Prostate gland (tissue), 2 donors: ENCODE measurements at regions not wholly inside any gene's neighbourhood (a gene's known extent, or its start where the extent isn't known, plus 50 kb on each side); places are given as distances from the start of the nearest gene placed in this dataset.

Experiments used
- DNase-seq: peaks from one replicate; pipeline ENCODE4 v3.0.0-alpha.2; 2019; ENCODE audit warnings: low spot score
- H3K27ac ChIP-seq, 2 donors: fragments of 200-600 bp; sonication (generic); 2 replicates each; pipeline ENCODE4 v1.5.1; 2017 to 2019
- H3K27me3 ChIP-seq: fragments of 200-600 bp; sonication (generic); replicated peaks from 2 replicates; pipeline ENCODE4 v1.5.1; 2019; ENCODE audit not compliant: insufficient read depth
- H3K36me3 ChIP-seq, 2 donors: fragments of 200-600 bp; sonication (generic); 1 replicate in 1 of 2; 2 replicates in 1 of 2; pipeline versions ENCODE4 v1.5.1 to v1.8.1; 2017 to 2019
- H3K4me1 ChIP-seq: fragments of 200-600 bp; sonication (generic); replicated peaks from 2 replicates; pipeline ENCODE4 v1.5.1; 2019
- H3K4me3 ChIP-seq, 2 donors: fragments of 200-600 bp; sonication (generic); 2 replicates each; pipeline ENCODE4 v1.5.1; 2017 to 2019
- H3K9me3 ChIP-seq: fragments of 200-600 bp; sonication (generic); 2 replicates; pipeline ENCODE4 v1.5.1; 2017
- CTCF ChIP-seq, 4 experiments: fragments of 200-600 bp in 2 of 4; fragments of 450-650 bp in 2 of 4; sonication (generic) in 2 of 4; IDR thresholded peaks; 1 replicate in 3 of 4; 2 replicates in 1 of 4; pipeline ENCODE4 v1.5.1; 2016 to 2019; ENCODE audit warnings: antibody characterized with exemption in 4 of 4, mild to moderate bottlenecking in 2 of 4, moderate library complexity in 2 of 4
- POLR2A ChIP-seq: fragments of 450-650 bp; IDR thresholded peaks from one replicate; pipeline ENCODE4 v1.6.1; 2016; ENCODE audit warnings: antibody characterized with exemption, mild to moderate bottlenecking
- POLR2AphosphoS5 ChIP-seq: sonication (generic); formaldehyde crosslinking; IDR thresholded peaks from one replicate; pipeline ENCODE4 v1.6.1; 2017; ENCODE audit warnings: antibody characterized with exemption
- WGBS: methylation state at CpG from one replicate; pipeline ENCODE4 v1.1.5; 2018; 5-methylcytosine and 5-hydroxymethylcytosine counted together
- intact Hi-C: fragments of 100-400 bp; cut with DNase I; formaldehyde crosslinking; loops from one replicate; pipeline ENCODE4 v1.14.2; 2022

- Histone ChIP-seq H3K27ac (no peak overlapping the region), H3K9me3 (no peaks in the 10 kb centered on the region), H3K27me3 (no peaks in the 10 kb centered on the region), H3K36me3 (no peaks in the 10 kb centered on the region), H3K4me1 (no peaks in the 10 kb centered on the region), H3K4me3 (no peak overlapping the region)
- TF ChIP-seq POLR2AphosphoS5 = no peak
- no peak for TF ChIP-seq CTCF (IDR thresholded peaks at IDR 0.05)
- no peak for TF ChIP-seq POLR2A
- WGBS = 81% methylated on average over 5 of the region's 5 CpGs
- intact Hi-C loops = no loop called here
- no peak for DNase-seq
Measured at GRCh38 chr3:72597756-72598195, 250.5 kb downstream of the SHQ1 start.

GRCh38 chr3:72597043-72597442, 251.2 kb downstream of the SHQ1 start:
- Histone ChIP-seq H3K4me1 (no peaks in the 10 kb centered on the region), H3K27me3 (no peaks in the 10 kb centered on the region), H3K36me3 (no peaks in the 10 kb centered on the region), H3K9me3 (no peaks in the 10 kb centered on the region), H3K4me3 (no peak overlapping the region), H3K27ac (no peak overlapping the region)
- TF ChIP-seq POLR2A (no peak), POLR2AphosphoS5 (no peak), CTCF (IDR thresholded peaks at IDR 0.05) (no peak)
- intact Hi-C loops = no loop called here
- no peak for DNase-seq

- H3K27me3 ChIP-seq = no peaks in the 10 kb centered on the region
- no peak for DNase-seq
- no peaks in the 10 kb centered on the region for H3K9me3 ChIP-seq
- intact Hi-C loops = no loop called here
- H3K27ac ChIP-seq = no peak overlapping the region
- no peaks in the 10 kb centered on the region for H3K4me1 ChIP-seq
- H3K4me3 ChIP-seq = no peak overlapping the region
- H3K36me3 ChIP-seq = no peaks in the 10 kb centered on the region
- 95% methylated on average over 7 of the region's 7 CpGs for WGBS
- no peak for TF ChIP-seq POLR2A
- no peak for TF ChIP-seq CTCF (IDR thresholded peaks at IDR 0.05)
- TF ChIP-seq POLR2AphosphoS5 = no peak
Measured at GRCh38 chr3:72595927-72596610, 252.2 kb downstream of the SHQ1 start.

GRCh38 chr3:72595376-72595775, 252.9 kb downstream of the SHQ1 start:
- Histone ChIP-seq H3K4me1 (no peaks in the 10 kb centered on the region), H3K27ac (no peak overlapping the region), H3K27me3 (no peaks in the 10 kb centered on the region), H3K9me3 (no peaks in the 10 kb centered on the region), H3K4me3 (no peak overlapping the region), H3K36me3 (no peaks in the 10 kb centered on the region)
- no peak for DNase-seq
- 75% methylated on average over 4 of the region's 4 CpGs for WGBS
- intact Hi-C loops = no loop called here
- no peak for TF ChIP-seq CTCF (IDR thresholded peaks at IDR 0.05)
- no peak for TF ChIP-seq POLR2AphosphoS5
- TF ChIP-seq POLR2A = no peak

GRCh38 chr3:72594615-72595215, 253.5 kb downstream of the SHQ1 start:
- no peak overlapping the region for H3K4me3 ChIP-seq
- DNase-seq = no peak
- no peaks in the 10 kb centered on the region for H3K4me1 ChIP-seq
- H3K9me3 ChIP-seq = no peaks in the 10 kb centered on the region
- H3K27ac ChIP-seq = no peak overlapping the region
- intact Hi-C loops = no loop called here
- WGBS = 98% methylated on average over 3 of the region's 3 CpGs
- H3K27me3 ChIP-seq = no peaks in the 10 kb centered on the region
- TF ChIP-seq POLR2A (no peak), CTCF (IDR thresholded peaks at IDR 0.05) (no peak), POLR2AphosphoS5 (no peak)
- no peaks in the 10 kb centered on the region for H3K36me3 ChIP-seq
